ENCODE measurements at regions not wholly inside any gene's neighbourhood (a gene's known extent, or its start where the extent isn't known, plus 50 kb on each side); places are given as distances from the start of the nearest gene placed in this dataset.

DNA sequence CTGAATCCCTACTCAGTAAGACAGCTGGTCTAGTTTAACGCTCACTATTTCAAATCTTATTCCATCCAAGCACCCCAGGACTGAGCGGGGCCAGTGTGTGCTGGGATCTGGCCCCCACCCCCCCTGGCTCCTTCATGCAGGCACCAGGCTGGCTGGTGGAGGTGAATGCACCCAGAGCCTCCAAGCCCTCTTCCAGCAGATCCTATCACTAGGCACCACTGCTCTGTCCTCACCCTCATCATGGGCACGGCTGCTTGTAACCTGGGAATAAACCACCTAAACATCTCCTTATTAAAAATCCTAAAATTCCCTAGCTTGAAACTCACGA, 194.3 kb downstream of the ARL4C start:
- TF ChIP-seq STAT1 (IDR thresholded peaks at IDR 0.05; ENCODE audit: unreplicated experiment) (no peak), JUNB (IDR thresholded peaks at IDR 0.05; ENCODE audit: unreplicated experiment) (no peak), EZH2phosphoT487 (IDR thresholded peaks at IDR 0.05; ENCODE audit: unreplicated experiment) (no peak), POLR2AphosphoS5 (IDR thresholded peaks at IDR 0.05; ENCODE audit: low read depth) (no peak), EZH2 (IDR thresholded peaks at IDR 0.05; ENCODE audit: low read depth, unreplicated experiment) (no peak), CREB1 (CRISPR knock-in tag; IDR thresholded peaks at IDR 0.05; ENCODE audit: low read depth) (no peak), ZNF114 (CRISPR knock-in tag; IDR thresholded peaks at IDR 0.05) (no peak), ZNF331 (CRISPR knock-in tag; IDR thresholded peaks at IDR 0.05; ENCODE audit: low read depth) (no peak), NANOG (IDR thresholded peaks at IDR 0.05; ENCODE audit: borderline replicate concordance) (no peak)
- TF ChIP-seq, protein P1, sequence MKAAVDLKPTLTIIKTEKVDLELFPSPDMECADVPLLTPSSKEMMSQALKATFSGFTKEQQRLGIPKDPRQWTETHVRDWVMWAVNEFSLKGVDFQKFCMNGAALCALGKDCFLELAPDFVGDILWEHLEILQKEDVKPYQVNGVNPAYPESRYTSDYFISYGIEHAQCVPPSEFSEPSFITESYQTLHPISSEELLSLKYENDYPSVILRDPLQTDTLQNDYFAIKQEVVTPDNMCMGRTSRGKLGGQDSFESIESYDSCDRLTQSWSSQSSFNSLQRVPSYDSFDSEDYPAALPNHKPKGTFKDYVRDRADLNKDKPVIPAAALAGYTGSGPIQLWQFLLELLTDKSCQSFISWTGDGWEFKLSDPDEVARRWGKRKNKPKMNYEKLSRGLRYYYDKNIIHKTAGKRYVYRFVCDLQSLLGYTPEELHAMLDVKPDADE (IDR thresholded peaks at IDR 0.05) = no peak
- TF ChIP-seq, protein P2, sequence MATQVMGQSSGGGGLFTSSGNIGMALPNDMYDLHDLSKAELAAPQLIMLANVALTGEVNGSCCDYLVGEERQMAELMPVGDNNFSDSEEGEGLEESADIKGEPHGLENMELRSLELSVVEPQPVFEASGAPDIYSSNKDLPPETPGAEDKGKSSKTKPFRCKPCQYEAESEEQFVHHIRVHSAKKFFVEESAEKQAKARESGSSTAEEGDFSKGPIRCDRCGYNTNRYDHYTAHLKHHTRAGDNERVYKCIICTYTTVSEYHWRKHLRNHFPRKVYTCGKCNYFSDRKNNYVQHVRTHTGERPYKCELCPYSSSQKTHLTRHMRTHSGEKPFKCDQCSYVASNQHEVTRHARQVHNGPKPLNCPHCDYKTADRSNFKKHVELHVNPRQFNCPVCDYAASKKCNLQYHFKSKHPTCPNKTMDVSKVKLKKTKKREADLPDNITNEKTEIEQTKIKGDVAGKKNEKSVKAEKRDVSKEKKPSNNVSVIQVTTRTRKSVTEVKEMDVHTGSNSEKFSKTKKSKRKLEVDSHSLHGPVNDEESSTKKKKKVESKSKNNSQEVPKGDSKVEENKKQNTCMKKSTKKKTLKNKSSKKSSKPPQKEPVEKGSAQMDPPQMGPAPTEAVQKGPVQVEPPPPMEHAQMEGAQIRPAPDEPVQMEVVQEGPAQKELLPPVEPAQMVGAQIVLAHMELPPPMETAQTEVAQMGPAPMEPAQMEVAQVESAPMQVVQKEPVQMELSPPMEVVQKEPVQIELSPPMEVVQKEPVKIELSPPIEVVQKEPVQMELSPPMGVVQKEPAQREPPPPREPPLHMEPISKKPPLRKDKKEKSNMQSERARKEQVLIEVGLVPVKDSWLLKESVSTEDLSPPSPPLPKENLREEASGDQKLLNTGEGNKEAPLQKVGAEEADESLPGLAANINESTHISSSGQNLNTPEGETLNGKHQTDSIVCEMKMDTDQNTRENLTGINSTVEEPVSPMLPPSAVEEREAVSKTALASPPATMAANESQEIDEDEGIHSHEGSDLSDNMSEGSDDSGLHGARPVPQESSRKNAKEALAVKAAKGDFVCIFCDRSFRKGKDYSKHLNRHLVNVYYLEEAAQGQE (IDR thresholded peaks at IDR 0.05; ENCODE audit: unreplicated experiment) = no peak
- TF ChIP-seq, protein P3, sequence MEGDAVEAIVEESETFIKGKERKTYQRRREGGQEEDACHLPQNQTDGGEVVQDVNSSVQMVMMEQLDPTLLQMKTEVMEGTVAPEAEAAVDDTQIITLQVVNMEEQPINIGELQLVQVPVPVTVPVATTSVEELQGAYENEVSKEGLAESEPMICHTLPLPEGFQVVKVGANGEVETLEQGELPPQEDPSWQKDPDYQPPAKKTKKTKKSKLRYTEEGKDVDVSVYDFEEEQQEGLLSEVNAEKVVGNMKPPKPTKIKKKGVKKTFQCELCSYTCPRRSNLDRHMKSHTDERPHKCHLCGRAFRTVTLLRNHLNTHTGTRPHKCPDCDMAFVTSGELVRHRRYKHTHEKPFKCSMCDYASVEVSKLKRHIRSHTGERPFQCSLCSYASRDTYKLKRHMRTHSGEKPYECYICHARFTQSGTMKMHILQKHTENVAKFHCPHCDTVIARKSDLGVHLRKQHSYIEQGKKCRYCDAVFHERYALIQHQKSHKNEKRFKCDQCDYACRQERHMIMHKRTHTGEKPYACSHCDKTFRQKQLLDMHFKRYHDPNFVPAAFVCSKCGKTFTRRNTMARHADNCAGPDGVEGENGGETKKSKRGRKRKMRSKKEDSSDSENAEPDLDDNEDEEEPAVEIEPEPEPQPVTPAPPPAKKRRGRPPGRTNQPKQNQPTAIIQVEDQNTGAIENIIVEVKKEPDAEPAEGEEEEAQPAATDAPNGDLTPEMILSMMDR (conservative IDR thresholded peaks at IDR 0.05; ENCODE audit: low read depth in 2 of 2) = no peak
- TF ChIP-seq, protein P4, sequence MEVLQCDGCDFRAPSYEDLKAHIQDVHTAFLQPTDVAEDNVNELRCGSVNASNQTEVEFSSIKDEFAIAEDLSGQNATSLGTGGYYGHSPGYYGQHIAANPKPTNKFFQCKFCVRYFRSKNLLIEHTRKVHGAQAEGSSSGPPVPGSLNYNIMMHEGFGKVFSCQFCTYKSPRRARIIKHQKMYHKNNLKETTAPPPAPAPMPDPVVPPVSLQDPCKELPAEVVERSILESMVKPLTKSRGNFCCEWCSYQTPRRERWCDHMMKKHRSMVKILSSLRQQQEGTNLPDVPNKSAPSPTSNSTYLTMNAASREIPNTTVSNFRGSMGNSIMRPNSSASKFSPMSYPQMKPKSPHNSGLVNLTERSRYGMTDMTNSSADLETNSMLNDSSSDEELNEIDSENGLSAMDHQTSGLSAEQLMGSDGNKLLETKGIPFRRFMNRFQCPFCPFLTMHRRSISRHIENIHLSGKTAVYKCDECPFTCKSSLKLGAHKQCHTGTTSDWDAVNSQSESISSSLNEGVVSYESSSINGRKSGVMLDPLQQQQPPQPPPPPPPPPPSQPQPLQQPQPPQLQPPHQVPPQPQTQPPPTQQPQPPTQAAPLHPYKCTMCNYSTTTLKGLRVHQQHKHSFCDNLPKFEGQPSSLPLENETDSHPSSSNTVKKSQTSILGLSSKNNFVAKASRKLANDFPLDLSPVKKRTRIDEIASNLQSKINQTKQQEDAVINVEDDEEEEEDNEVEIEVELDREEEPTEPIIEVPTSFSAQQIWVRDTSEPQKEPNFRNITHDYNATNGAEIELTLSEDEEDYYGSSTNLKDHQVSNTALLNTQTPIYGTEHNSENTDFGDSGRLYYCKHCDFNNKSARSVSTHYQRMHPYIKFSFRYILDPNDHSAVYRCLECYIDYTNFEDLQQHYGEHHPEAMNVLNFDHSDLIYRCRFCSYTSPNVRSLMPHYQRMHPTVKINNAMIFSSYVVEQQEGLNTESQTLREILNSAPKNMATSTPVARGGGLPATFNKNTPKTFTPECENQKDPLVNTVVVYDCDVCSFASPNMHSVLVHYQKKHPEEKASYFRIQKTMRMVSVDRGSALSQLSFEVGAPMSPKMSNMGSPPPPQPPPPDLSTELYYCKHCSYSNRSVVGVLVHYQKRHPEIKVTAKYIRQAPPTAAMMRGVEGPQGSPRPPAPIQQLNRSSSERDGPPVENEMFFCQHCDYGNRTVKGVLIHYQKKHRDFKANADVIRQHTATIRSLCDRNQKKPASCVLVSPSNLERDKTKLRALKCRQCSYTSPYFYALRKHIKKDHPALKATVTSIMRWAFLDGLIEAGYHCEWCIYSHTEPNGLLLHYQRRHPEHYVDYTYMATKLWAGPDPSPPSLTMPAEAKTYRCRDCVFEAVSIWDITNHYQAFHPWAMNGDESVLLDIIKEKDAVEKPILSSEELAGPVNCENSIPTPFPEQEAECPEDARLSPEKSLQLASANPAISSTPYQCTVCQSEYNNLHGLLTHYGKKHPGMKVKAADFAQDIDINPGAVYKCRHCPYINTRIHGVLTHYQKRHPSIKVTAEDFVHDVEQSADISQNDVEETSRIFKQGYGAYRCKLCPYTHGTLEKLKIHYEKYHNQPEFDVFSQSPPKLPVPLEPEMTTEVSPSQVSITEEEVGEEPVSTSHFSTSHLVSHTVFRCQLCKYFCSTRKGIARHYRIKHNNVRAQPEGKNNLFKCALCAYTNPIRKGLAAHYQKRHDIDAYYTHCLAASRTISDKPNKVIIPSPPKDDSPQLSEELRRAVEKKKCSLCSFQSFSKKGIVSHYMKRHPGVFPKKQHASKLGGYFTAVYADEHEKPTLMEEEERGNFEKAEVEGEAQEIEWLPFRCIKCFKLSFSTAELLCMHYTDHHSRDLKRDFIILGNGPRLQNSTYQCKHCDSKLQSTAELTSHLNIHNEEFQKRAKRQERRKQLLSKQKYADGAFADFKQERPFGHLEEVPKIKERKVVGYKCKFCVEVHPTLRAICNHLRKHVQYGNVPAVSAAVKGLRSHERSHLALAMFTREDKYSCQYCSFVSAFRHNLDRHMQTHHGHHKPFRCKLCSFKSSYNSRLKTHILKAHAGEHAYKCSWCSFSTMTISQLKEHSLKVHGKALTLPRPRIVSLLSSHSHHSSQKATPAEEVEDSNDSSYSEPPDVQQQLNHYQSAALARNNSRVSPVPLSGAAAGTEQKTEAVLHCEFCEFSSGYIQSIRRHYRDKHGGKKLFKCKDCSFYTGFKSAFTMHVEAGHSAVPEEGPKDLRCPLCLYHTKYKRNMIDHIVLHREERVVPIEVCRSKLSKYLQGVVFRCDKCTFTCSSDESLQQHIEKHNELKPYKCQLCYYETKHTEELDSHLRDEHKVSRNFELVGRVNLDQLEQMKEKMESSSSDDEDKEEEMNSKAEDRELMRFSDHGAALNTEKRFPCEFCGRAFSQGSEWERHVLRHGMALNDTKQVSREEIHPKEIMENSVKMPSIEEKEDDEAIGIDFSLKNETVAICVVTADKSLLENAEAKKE (CRISPR knock-in tag; IDR thresholded peaks at IDR 0.05) = no peak
- Histone ChIP-seq H3K4me3 (no peak overlapping the region), H4K20me1 (replicated peaks; ENCODE audit: insufficient read depth) (no peaks in the 10 kb centered on the region), H2AFZ (no peak overlapping the region), H3F3A (replicated peaks; ENCODE audit: low read depth) (no peaks in the 10 kb centered on the region), H3K36me3 (ENCODE audit: insufficient read depth) (no peaks in the 10 kb centered on the region), H3K27ac (ENCODE audit: low read depth) (no peak overlapping the region), H3K27me3 (ENCODE audit: insufficient read depth) (no peaks in the 10 kb centered on the region), H3K4me2 (no peak overlapping the region), H3K79me2 (replicated peaks; ENCODE audit: insufficient read depth) (no peaks in the 10 kb centered on the region), H3K4me1 (ENCODE audit: insufficient read depth) (peaks cover 5% of the 10 kb centered on the region; the same call in 1 of the 2 replicates), H3K9me2 (ENCODE audit: insufficient read depth) (no peaks in the 10 kb centered on the region)
- H3K36me3 Mint-ChIP-seq (ENCODE audit: low read depth) = no peaks in the 10 kb centered on the region; the same call in 2 of the 3 replicates
- H3K9me3 Mint-ChIP-seq = peaks cover 5% of the 10 kb centered on the region; the same call in 1 of the 3 replicates
- H3K27me3 Mint-ChIP-seq (ENCODE audit: insufficient read depth, low read depth, poor library complexity) = peaks cover 2% of the 10 kb centered on the region
- no peak overlapping the region for H3K4me3 Mint-ChIP-seq
- H3K27ac Mint-ChIP-seq = 0 out of 2 replicates have a peak overlapping the region, but pooled peaks have one; percentile 26
- peaks cover 18% of the 10 kb centered on the region; the same call in 2 of the 3 replicates for H3K4me1 Mint-ChIP-seq
- DNase-seq (ENCODE audit: low spot score) (no peak), ATAC-seq (no peak)
